HepG2 (cell line): ENCODE measurements at regions not wholly inside any gene's neighbourhood (a gene's known extent, or its start where the extent isn't known, plus 50 kb on each side); places are given as distances from the start of the nearest gene placed in this dataset.

ENCODE experiments used
- BORCS8-MEF2B ChIP-seq: sonication (generic); formaldehyde crosslinking; IDR thresholded peaks from 2 replicates; pipeline ENCODE4 v1.8.0; 2022; ENCODE audit warnings: mild to moderate bottlenecking, missing genetic modification reagents
- DPF2 ChIP-seq: sonication (generic); formaldehyde crosslinking; IDR thresholded peaks from 2 replicates; pipeline ENCODE4 v1.4.0; 2020; ENCODE audit warnings: mild to moderate bottlenecking, low read depth, missing genetic modification reagents, borderline replicate concordance
- FOSL2 ChIP-seq: sonication (generic); formaldehyde crosslinking; IDR thresholded peaks from 2 replicates; pipeline ENCODE4 v1.4.0; 2020; ENCODE audit warnings: missing genetic modification reagents
- FOXA1 ChIP-seq, 2 experiments: fragments of 450-650 bp in 1 of 2; sonication (generic) in 1 of 2; formaldehyde crosslinking in 1 of 2; IDR thresholded peaks; 2 replicates each; pipeline versions ENCODE4 v1.4.0 to v1.6.1; 2016 to 2020; ENCODE audit warnings: missing genetic modification reagents in 1 of 2
- IKZF4 ChIP-seq: sonication (generic); formaldehyde crosslinking; IDR thresholded peaks from 2 replicates; pipeline ENCODE4 v1.5.1; 2020; ENCODE audit warnings: borderline replicate concordance, mild to moderate bottlenecking, low read depth, missing genetic modification reagents; ENCODE audit errors: not compliant biosample characterization
- ISX ChIP-seq: sonication (generic); formaldehyde crosslinking; conservative IDR thresholded peaks from 2 replicates; pipeline ENCODE4 v1.5.0; 2020; ENCODE audit warnings: missing genetic modification reagents
- NPAS2 ChIP-seq: sonication (generic); formaldehyde crosslinking; IDR thresholded peaks from 2 replicates; pipeline ENCODE4 v1.8.0; 2022; ENCODE audit warnings: mild to moderate bottlenecking, missing genetic modification reagents, borderline replicate concordance
- RARA ChIP-seq: IDR thresholded peaks from 2 replicates; pipeline ENCODE4 v1.6.1; 2016; ENCODE audit warnings: missing genetic modification reagents, missing compliant biosample characterization
- SALL2 ChIP-seq: sonication (generic); formaldehyde crosslinking; IDR thresholded peaks from 2 replicates; pipeline ENCODE4 v1.8.1; 2023; ENCODE audit warnings: mild to moderate bottlenecking, missing genetic modification reagents, inconsistent platforms
- SP2 ChIP-seq: sonication (generic); formaldehyde crosslinking; IDR thresholded peaks from 2 replicates; pipeline ENCODE4 v1.5.1; 2020; ENCODE audit warnings: mild to moderate bottlenecking, missing genetic modification reagents
- WIZ ChIP-seq: sonication (generic); formaldehyde crosslinking; IDR thresholded peaks from 2 replicates; pipeline ENCODE4 v1.5.1; 2020; ENCODE audit warnings: mild to moderate bottlenecking, missing genetic modification reagents
- YY1 ChIP-seq: IDR thresholded peaks from 2 replicates; pipeline ENCODE4 v1.6.1; 2011; ENCODE audit warnings: low read length, low read depth, moderate library complexity, mild to moderate bottlenecking; ENCODE audit not compliant: insufficient read depth, insufficient replicate concordance
- ZFP41 ChIP-seq: sonication (generic); formaldehyde crosslinking; IDR thresholded peaks from 2 replicates; pipeline ENCODE4 v1.4.0; 2020; ENCODE audit warnings: mild to moderate bottlenecking, missing genetic modification reagents, borderline replicate concordance
- ZNF598 ChIP-seq: sonication (generic); formaldehyde crosslinking; IDR thresholded peaks from 2 replicates; pipeline ENCODE4 v1.5.1; 2020; ENCODE audit warnings: mild to moderate bottlenecking, missing genetic modification reagents, borderline replicate concordance
- ZNF672 ChIP-seq: sonication (generic); formaldehyde crosslinking; IDR thresholded peaks from 2 replicates; pipeline ENCODE4 v1.8.1; 2022; ENCODE audit warnings: missing genetic modification reagents
- TF ChIP-seq, protein P1 (sequence below): sonication (generic); formaldehyde crosslinking; IDR thresholded peaks from one replicate; pipeline ENCODE4 v1.5.1; 2020; ENCODE audit warnings: mild to moderate bottlenecking, missing genetic modification reagents; ENCODE audit errors: not compliant biosample characterization
- TF ChIP-seq, protein P2 (sequence below), 2 experiments: sonication (generic) in 1 of 2; formaldehyde crosslinking in 1 of 2; IDR thresholded peaks; 2 replicates each; pipeline versions ENCODE4 v1.4.0 to v1.6.1; 2018 to 2020; ENCODE audit warnings: missing genetic modification reagents in 2 of 2, borderline replicate concordance in 1 of 2, low read depth in 1 of 2, mild to moderate bottlenecking in 1 of 2, missing biosample characterization in 1 of 2

DNA sequence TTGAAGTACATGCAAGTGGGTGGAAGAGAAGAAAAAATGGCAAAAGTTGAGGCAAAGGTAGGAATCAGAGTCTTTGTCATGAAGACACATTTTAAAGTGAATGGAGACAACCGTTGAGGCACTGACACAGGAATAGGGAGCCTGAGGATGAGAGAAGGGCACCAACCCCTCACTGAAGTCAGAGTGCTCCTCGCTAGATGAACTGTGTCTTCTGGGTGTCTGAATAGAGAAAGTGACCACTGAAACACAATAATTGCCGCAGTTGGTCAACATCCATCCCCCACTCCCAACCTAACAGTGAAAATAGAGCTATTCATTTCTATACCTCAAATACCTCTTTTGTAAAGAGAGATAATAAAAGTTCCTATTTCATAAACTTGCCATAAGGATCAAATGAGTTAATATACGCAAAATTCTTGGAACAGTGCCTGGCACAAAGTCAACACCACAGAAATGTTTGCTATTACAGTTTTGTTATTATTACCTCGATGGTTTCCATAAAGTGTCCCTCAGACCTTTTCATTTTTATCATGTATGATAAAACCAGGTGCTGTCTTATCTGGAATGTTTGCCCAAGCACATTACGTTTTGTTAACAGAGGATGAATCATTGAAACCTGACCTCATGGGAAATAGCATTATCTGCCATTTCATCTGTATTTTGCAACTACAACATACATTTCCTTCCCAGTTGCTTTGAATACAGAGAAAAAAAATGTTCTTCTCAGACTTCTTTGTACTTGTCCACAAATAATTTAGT, 61.8 kb upstream of the SP4 start (continued):
- TF ChIP-seq, protein P1, sequence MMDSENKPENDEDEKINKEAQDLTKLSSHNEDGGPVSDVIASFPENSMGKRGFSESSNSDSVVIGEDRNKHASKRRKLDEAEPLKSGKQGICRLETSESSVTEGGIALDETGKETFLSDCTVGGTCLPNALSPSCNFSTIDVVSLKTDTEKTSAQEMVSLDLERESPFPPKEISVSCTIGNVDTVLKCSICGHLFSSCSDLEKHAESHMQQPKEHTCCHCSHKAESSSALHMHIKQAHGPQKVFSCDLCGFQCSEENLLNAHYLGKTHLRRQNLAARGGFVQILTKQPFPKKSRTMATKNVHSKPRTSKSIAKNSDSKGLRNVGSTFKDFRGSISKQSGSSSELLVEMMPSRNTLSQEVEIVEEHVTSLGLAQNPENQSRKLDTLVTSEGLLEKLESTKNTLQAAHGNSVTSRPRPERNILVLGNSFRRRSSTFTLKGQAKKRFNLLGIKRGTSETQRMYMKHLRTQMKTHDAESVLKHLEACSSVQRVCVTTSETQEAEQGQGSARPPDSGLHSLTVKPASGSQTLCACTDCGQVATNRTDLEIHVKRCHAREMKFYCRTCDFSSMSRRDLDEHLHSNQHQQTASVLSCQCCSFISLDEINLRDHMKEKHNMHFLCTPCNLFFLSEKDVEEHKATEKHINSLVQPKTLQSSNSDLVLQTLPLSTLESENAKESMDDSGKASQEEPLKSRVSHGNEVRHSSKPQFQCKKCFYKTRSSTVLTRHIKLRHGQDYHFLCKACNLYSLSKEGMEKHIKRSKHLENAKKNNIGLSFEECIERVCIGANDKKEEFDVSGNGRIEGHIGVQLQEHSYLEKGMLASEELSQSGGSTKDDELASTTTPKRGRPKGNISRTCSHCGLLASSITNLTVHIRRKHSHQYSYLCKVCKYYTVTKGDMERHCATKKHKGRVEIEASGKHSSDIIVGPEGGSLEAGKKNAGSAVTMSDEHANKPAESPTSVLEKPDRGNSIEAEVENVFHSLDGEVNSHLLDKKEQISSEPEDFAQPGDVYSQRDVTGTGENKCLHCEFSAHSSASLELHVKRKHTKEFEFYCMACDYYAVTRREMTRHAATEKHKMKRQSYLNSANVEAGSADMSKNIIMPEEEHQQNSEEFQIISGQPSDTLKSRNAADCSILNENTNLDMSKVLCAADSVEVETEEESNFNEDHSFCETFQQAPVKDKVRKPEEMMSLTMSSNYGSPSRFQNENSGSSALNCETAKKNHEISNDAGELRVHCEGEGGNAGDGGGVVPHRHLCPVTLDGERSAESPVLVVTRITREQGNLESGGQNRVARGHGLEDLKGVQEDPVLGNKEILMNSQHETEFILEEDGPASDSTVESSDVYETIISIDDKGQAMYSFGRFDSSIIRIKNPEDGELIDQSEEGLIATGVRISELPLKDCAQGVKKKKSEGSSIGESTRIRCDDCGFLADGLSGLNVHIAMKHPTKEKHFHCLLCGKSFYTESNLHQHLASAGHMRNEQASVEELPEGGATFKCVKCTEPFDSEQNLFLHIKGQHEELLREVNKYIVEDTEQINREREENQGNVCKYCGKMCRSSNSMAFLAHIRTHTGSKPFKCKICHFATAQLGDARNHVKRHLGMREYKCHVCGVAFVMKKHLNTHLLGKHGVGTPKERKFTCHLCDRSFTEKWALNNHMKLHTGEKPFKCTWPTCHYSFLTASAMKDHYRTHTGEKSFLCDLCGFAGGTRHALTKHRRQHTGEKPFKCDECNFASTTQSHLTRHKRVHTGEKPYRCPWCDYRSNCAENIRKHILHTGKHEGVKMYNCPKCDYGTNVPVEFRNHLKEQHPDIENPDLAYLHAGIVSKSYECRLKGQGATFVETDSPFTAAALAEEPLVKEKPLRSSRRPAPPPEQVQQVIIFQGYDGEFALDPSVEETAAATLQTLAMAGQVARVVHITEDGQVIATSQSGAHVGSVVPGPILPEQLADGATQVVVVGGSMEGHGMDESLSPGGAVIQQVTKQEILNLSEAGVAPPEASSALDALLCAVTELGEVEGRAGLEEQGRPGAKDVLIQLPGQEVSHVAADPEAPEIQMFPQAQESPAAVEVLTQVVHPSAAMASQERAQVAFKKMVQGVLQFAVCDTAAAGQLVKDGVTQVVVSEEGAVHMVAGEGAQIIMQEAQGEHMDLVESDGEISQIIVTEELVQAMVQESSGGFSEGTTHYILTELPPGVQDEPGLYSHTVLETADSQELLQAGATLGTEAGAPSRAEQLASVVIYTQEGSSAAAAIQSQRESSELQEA (CRISPR knock-in tag) = no peak
- TF ChIP-seq WIZ (CRISPR knock-in tag) (no peak), SP2 (no peak), SALL2 (CRISPR knock-in tag) (no peak), ZNF672 (no peak), RARA (0 out of 2 replicates have a peak, but pooled peaks have one; percentile 32), IKZF4 (CRISPR knock-in tag) (no peak), ZNF598 (no peak), FOSL2 (peak; percentile 87), DPF2 (CRISPR knock-in tag) (no peak), NPAS2 (no peak), ISX (CRISPR knock-in tag) (no peak), BORCS8-MEF2B (no peak), YY1 (no peak), ZFP41 (no peak), FOXA1 (IDR thresholded peaks at IDR 0.05) (no peak), FOXA1 (CRISPR knock-in tag; IDR thresholded peaks at IDR 0.05) (0 out of 2 replicates have a peak, but pooled peaks have one; percentile 32)
- TF ChIP-seq, protein P2, sequence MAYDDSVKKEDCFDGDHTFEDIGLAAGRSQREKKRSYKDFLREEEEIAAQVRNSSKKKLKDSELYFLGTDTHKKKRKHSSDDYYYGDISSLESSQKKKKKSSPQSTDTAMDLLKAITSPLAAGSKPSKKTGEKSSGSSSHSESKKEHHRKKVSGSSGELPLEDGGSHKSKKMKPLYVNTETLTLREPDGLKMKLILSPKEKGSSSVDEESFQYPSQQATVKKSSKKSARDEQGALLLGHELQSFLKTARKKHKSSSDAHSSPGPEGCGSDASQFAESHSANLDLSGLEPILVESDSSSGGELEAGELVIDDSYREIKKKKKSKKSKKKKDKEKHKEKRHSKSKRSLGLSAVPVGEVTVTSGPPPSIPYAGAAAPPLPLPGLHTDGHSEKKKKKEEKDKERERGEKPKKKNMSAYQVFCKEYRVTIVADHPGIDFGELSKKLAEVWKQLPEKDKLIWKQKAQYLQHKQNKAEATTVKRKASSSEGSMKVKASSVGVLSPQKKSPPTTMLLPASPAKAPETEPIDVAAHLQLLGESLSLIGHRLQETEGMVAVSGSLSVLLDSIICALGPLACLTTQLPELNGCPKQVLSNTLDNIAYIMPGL (CRISPR knock-in tag; IDR thresholded peaks at IDR 0.05; ENCODE audit: borderline replicate concordance in 1 of 2, low read depth in 1 of 2) = no peak
